ENCODE measurements at regions not wholly inside any gene's neighbourhood (a gene's known extent, or its start where the extent isn't known, plus 50 kb on each side); places are given as distances from the start of the nearest gene placed in this dataset.

DNA sequence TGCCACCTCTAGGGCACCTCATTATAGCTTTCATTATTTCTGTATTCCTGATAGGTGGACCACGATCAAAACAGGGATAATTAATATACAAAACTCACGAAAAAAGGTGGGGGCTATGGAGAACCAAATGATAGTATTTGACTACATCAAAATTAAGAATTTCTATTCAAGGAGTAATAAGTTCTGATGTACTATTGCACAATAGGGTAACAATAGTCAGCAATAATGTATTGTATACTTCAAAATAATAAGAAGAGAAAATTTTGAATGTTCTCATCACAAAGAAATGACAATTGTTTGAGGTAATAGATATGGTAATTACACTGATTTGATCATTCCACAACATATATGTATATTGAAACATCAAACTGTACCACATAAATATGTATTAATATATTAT, 327.3 kb upstream of the TRAM1L1 start:
- H3F3A ChIP-seq (ENCODE audit: low read depth) = no peaks in the 10 kb centered on the region
- no peak overlapping the region for H2AFZ ChIP-seq (ENCODE audit: low read length)
- no peak overlapping the region for H3K9ac ChIP-seq (ENCODE audit: low read depth, low read length, poor library complexity, severe bottlenecking)
- no peaks in the 10 kb centered on the region for H3K9me2 ChIP-seq (replicated peaks; ENCODE audit: low read depth, low read length)
- no peak overlapping the region for H3K4me3 ChIP-seq (ENCODE audit: low read length, poor library complexity, severe bottlenecking)
- no peaks in the 10 kb centered on the region for H3K36me3 ChIP-seq (ENCODE audit: insufficient read depth, low read length)
- H3K9me3 ChIP-seq (ENCODE audit: insufficient read depth, low read depth, low read length) = no peaks in the 10 kb centered on the region
- H3K4me1 ChIP-seq (ENCODE audit: insufficient read depth, low read length, poor library complexity, severe bottlenecking) = no peaks in the 10 kb centered on the region
- no peaks in the 10 kb centered on the region for H3K79me2 ChIP-seq (ENCODE audit: insufficient read depth, low read length)
- no peaks in the 10 kb centered on the region for H4K20me1 ChIP-seq (ENCODE audit: insufficient read depth, low read length, poor library complexity, severe bottlenecking)
- TF ChIP-seq EZH2phosphoT487 (IDR thresholded peaks at IDR 0.05; ENCODE audit: borderline replicate concordance) = no peak
- TF ChIP-seq, protein P1, sequence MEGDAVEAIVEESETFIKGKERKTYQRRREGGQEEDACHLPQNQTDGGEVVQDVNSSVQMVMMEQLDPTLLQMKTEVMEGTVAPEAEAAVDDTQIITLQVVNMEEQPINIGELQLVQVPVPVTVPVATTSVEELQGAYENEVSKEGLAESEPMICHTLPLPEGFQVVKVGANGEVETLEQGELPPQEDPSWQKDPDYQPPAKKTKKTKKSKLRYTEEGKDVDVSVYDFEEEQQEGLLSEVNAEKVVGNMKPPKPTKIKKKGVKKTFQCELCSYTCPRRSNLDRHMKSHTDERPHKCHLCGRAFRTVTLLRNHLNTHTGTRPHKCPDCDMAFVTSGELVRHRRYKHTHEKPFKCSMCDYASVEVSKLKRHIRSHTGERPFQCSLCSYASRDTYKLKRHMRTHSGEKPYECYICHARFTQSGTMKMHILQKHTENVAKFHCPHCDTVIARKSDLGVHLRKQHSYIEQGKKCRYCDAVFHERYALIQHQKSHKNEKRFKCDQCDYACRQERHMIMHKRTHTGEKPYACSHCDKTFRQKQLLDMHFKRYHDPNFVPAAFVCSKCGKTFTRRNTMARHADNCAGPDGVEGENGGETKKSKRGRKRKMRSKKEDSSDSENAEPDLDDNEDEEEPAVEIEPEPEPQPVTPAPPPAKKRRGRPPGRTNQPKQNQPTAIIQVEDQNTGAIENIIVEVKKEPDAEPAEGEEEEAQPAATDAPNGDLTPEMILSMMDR (conservative IDR thresholded peaks at IDR 0.05; ENCODE audit: low read length) = no peak
- no peak overlapping the region for H3K4me2 ChIP-seq (ENCODE audit: low read depth, low read length, poor library complexity, severe bottlenecking)
- H3K27me3 ChIP-seq (ENCODE audit: insufficient read depth, low read length, poor library complexity, severe bottlenecking) = no peaks in the 10 kb centered on the region

DNA sequence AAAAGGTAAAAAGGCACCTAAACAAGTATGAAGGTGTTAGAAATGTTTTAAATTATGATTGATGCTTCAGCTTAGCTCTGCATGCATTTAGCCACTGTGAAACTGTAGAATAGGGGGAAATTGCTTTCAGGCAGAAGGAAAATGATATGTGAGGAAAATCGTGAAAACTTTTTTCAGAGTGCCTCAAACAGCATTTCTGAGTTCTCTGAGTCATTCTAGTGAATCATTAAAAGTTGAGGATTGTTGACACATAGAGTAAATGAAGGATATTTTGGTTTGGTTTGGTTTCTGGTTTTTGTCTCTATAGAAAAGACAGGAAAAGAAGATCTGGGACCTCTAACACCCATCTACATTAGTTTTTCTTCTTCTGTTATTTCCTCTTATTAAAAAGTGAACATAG, 332.5 kb upstream of the TRAM1L1 start:
- Histone ChIP-seq H3K9me3 (ENCODE audit: insufficient read depth, low read depth, low read length) (no peaks in the 10 kb centered on the region), H3K27me3 (ENCODE audit: insufficient read depth, low read length, poor library complexity, severe bottlenecking) (no peaks in the 10 kb centered on the region), H3K36me3 (ENCODE audit: insufficient read depth, low read length) (no peaks in the 10 kb centered on the region), H3K9me2 (replicated peaks; ENCODE audit: low read depth, low read length) (no peaks in the 10 kb centered on the region), H3K79me2 (ENCODE audit: insufficient read depth, low read length) (no peaks in the 10 kb centered on the region), H3K4me1 (ENCODE audit: insufficient read depth, low read length, poor library complexity, severe bottlenecking) (no peaks in the 10 kb centered on the region), H3K4me2 (ENCODE audit: low read depth, low read length, poor library complexity, severe bottlenecking) (no peak overlapping the region), H2AFZ (ENCODE audit: low read length) (no peak overlapping the region), H4K20me1 (ENCODE audit: insufficient read depth, low read length, poor library complexity, severe bottlenecking) (no peaks in the 10 kb centered on the region), H3K4me3 (ENCODE audit: low read length, poor library complexity, severe bottlenecking) (no peak overlapping the region), H3F3A (ENCODE audit: low read depth) (no peaks in the 10 kb centered on the region), H3K9ac (ENCODE audit: low read depth, low read length, poor library complexity, severe bottlenecking) (no peak overlapping the region)
- TF ChIP-seq, protein P1 (conservative IDR thresholded peaks at IDR 0.05; ENCODE audit: low read length) = no peak
- no peak for TF ChIP-seq EZH2phosphoT487 (IDR thresholded peaks at IDR 0.05; ENCODE audit: borderline replicate concordance)

DNA sequence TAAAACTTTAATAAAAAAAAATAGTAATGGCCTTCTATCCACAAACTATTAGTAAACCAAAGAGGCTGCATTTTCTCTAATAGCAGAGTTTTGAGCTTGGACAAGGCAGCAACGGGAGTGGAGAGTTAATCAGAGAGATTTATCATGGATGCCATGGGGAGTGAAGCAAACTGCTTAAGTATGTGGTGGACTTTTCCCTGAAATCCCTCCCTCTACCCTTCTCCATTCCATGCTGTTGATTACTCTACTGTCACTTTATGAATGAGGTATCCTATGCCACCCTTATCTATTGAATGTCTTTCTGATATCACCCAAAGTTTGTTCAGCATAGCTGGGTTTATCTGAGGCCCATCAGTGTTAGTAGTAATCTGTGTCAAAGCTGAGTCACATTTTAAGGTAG, 335.6 kb upstream of the TRAM1L1 start:
- no peak overlapping the region for H2AFZ ChIP-seq (ENCODE audit: low read length)
- H3K79me2 ChIP-seq (ENCODE audit: insufficient read depth, low read length) = no peaks in the 10 kb centered on the region
- no peak overlapping the region for H3K4me2 ChIP-seq (ENCODE audit: low read depth, low read length, poor library complexity, severe bottlenecking)
- H3K4me1 ChIP-seq (ENCODE audit: insufficient read depth, low read length, poor library complexity, severe bottlenecking) = no peaks in the 10 kb centered on the region
- H3K36me3 ChIP-seq (ENCODE audit: insufficient read depth, low read length) = no peaks in the 10 kb centered on the region
- no peak for TF ChIP-seq EZH2phosphoT487 (IDR thresholded peaks at IDR 0.05; ENCODE audit: borderline replicate concordance)
- TF ChIP-seq, protein P1 (conservative IDR thresholded peaks at IDR 0.05; ENCODE audit: low read length) = no peak
- H3K9me3 ChIP-seq (ENCODE audit: insufficient read depth, low read depth, low read length) = no peaks in the 10 kb centered on the region
- H4K20me1 ChIP-seq (ENCODE audit: insufficient read depth, low read length, poor library complexity, severe bottlenecking) = no peaks in the 10 kb centered on the region
- H3K27me3 ChIP-seq (ENCODE audit: insufficient read depth, low read length, poor library complexity, severe bottlenecking) = no peaks in the 10 kb centered on the region
- no peak overlapping the region for H3K4me3 ChIP-seq (ENCODE audit: low read length, poor library complexity, severe bottlenecking)
- H3K9ac ChIP-seq (ENCODE audit: low read depth, low read length, poor library complexity, severe bottlenecking) = no peak overlapping the region
- H3K9me2 ChIP-seq (replicated peaks; ENCODE audit: low read depth, low read length) = no peaks in the 10 kb centered on the region
- H3F3A ChIP-seq (ENCODE audit: low read depth) = no peaks in the 10 kb centered on the region
